GM23338 (cell line): ENCODE measurements at regions not wholly inside any gene's neighbourhood (a gene's known extent, or its start where the extent isn't known, plus 50 kb on each side); places are given as distances from the start of the nearest gene placed in this dataset.

ENCODE experiments used
- ATAC-seq: fragments of 200-7000 bp; cut with Tn5 transposase; 3 replicates; pipeline ENCODE4 v1.9.1; 2020
- DNase-seq: peaks from one replicate; pipeline ENCODE4 v3.0.0-alpha.2; 2015; ENCODE audit warnings: low spot score
- H2AFZ ChIP-seq: fragments of 200-600 bp; sonication (generic); 2 replicates; pipeline ENCODE4 v1.8.0; 2016; ENCODE audit warnings: antibody characterized with exemption, mild to moderate bottlenecking, moderate library complexity
- H3F3A ChIP-seq: fragments of 200-600 bp; sonication (generic); replicated peaks from 2 replicates; pipeline ENCODE4 v1.8.0; 2017; ENCODE audit warnings: antibody characterized with exemption, mixed run types, low read depth
- H3K27ac ChIP-seq: fragments of 200-600 bp; sonication (generic); 2 replicates; pipeline ENCODE4 v1.6.1; 2016; ENCODE audit warnings: low read depth
- H3K27me3 ChIP-seq: fragments of 200-600 bp; sonication (generic); 2 replicates; pipeline ENCODE4 v1.8.0; 2016; ENCODE audit warnings: mild to moderate bottlenecking, mixed run types, moderate library complexity; ENCODE audit not compliant: insufficient read depth
- H3K36me3 ChIP-seq: fragments of 200-600 bp; sonication (generic); 2 replicates; pipeline ENCODE4 v1.8.0; 2016; ENCODE audit warnings: mild to moderate bottlenecking; ENCODE audit not compliant: insufficient read depth
- H3K4me1 ChIP-seq: fragments of 200-600 bp; sonication (generic); 2 replicates; pipeline ENCODE4 v1.8.0; 2016; ENCODE audit warnings: mild to moderate bottlenecking, moderate library complexity; ENCODE audit not compliant: insufficient read depth
- H3K4me2 ChIP-seq: fragments of 200-600 bp; sonication (generic); 2 replicates; pipeline ENCODE4 v1.7.1; 2017; ENCODE audit warnings: mixed run types
- H3K4me3 ChIP-seq: fragments of 200-600 bp; sonication (generic); 2 replicates; pipeline ENCODE4 v1.6.1; 2016; ENCODE audit warnings: mixed run types
- H3K79me2 ChIP-seq: fragments of 200-600 bp; sonication (generic); replicated peaks from 2 replicates; pipeline ENCODE4 v1.8.0; 2017; ENCODE audit warnings: mild to moderate bottlenecking; ENCODE audit not compliant: insufficient read depth
- H3K9me2 ChIP-seq: fragments of 200-600 bp; sonication (generic); 2 replicates; pipeline ENCODE4 v1.8.0; 2017; ENCODE audit not compliant: insufficient read depth
- H4K20me1 ChIP-seq: fragments of 200-600 bp; sonication (generic); replicated peaks from 2 replicates; pipeline ENCODE4 v1.8.0; 2017; ENCODE audit warnings: mild to moderate bottlenecking; ENCODE audit not compliant: insufficient read depth
- H3K27ac Mint-ChIP-seq: 2 replicates; pipeline ENCODE4 v1.8.0; 2020; ENCODE audit warnings: inconsistent platforms, mild to moderate bottlenecking, moderate library complexity, mixed read lengths
- H3K27me3 Mint-ChIP-seq: 3 replicates; pipeline ENCODE4 v1.8.0; 2022; ENCODE audit warnings: low read depth, mild to moderate bottlenecking, moderate library complexity, mixed read lengths, inconsistent platforms; ENCODE audit not compliant: insufficient read depth, poor library complexity
- H3K36me3 Mint-ChIP-seq: 3 replicates; pipeline ENCODE4 v1.8.0; 2021; ENCODE audit warnings: low read depth, mild to moderate bottlenecking, inconsistent platforms, moderate library complexity, mixed read lengths
- H3K4me1 Mint-ChIP-seq: 3 replicates; pipeline ENCODE4 v1.8.0; 2020; ENCODE audit warnings: mild to moderate bottlenecking, inconsistent platforms, mixed read lengths
- H3K4me3 Mint-ChIP-seq: 3 replicates; pipeline ENCODE4 v1.8.0; 2021; ENCODE audit warnings: moderate library complexity, mild to moderate bottlenecking, inconsistent platforms, mixed read lengths
- H3K9me3 Mint-ChIP-seq: 3 replicates; pipeline ENCODE4 v1.8.0; 2020; ENCODE audit warnings: moderate library complexity, mild to moderate bottlenecking, inconsistent platforms, mixed read lengths
- CREB1 ChIP-seq: fragments of 250-450 bp; sonication (Bioruptor Pico); IDR thresholded peaks from 2 replicates; pipeline ENCODE4 v1.5.0; 2020; ENCODE audit warnings: low read depth, mild to moderate bottlenecking, moderate library complexity
- ETS1 ChIP-seq: IDR thresholded peaks from 2 replicates; pipeline ENCODE4 v1.6.1; 2016; ENCODE audit warnings: antibody characterized with exemption
- JUNB ChIP-seq: IDR thresholded peaks from one replicate; pipeline ENCODE4 v1.6.1; 2016; ENCODE audit warnings: antibody characterized with exemption; ENCODE audit not compliant: unreplicated experiment
- POLR2AphosphoS5 ChIP-seq: IDR thresholded peaks from 2 replicates; pipeline ENCODE4 v1.6.1; 2016; ENCODE audit warnings: antibody characterized with exemption, low read depth
- REST ChIP-seq: IDR thresholded peaks from one replicate; pipeline ENCODE4 v1.6.1; 2018; ENCODE audit warnings: antibody characterized with exemption; ENCODE audit not compliant: unreplicated experiment
- STAT1 ChIP-seq: IDR thresholded peaks from one replicate; pipeline ENCODE4 v1.6.1; 2016; ENCODE audit warnings: antibody characterized with exemption; ENCODE audit not compliant: unreplicated experiment
- ZNF114 ChIP-seq: fragments of 250-450 bp; sonication (Bioruptor Pico); IDR thresholded peaks from 2 replicates; pipeline ENCODE4 v1.5.0; 2020; ENCODE audit warnings: mild to moderate bottlenecking, moderate library complexity
- ZNF331 ChIP-seq: fragments of 250-450 bp; sonication (Bioruptor Pico); IDR thresholded peaks from 2 replicates; pipeline ENCODE4 v1.5.0; 2020; ENCODE audit warnings: low read depth, mild to moderate bottlenecking, moderate library complexity
- ZNF462 ChIP-seq: fragments of 250-450 bp; sonication (Bioruptor Pico); IDR thresholded peaks from 2 replicates; pipeline ENCODE4 v1.5.0; 2020; ENCODE audit warnings: mild to moderate bottlenecking, moderate library complexity

GRCh38 chrX:38868321-38868720 is 67.1 kb downstream of the MID1IP1 start:
- Histone ChIP-seq H3K4me3 (no peak overlapping the region), H2AFZ (no peak overlapping the region), H3K27me3 (no peaks in the 10 kb centered on the region), H4K20me1 (no peaks in the 10 kb centered on the region), H3K4me2 (no peak overlapping the region), H3K9me2 (no peaks in the 10 kb centered on the region), H3K4me1 (peaks cover 21% of the 10 kb centered on the region), H3K79me2 (no peaks in the 10 kb centered on the region), H3K27ac (no peak overlapping the region), H3F3A (no peaks in the 10 kb centered on the region), H3K36me3 (no peaks in the 10 kb centered on the region)
- Mint-ChIP-seq H3K4me3 (no peak overlapping the region; the same call in 2 of the 3 replicates), H3K27me3 (no peaks in the 10 kb centered on the region), H3K4me1 (peaks cover 54% of the 10 kb centered on the region), H3K9me3 (no peaks in the 10 kb centered on the region; the same call in 1 of the 3 replicates), H3K27ac (no peak overlapping the region), H3K36me3 (no peaks in the 10 kb centered on the region)
- ATAC-seq, result no peak
- TF ChIP-seq ETS1 (no peak), ZNF462 (no peak), ZNF114 (CRISPR knock-in tag) (no peak), ZNF331 (CRISPR knock-in tag) (no peak), CREB1 (CRISPR knock-in tag) (no peak), STAT1 (no peak), POLR2AphosphoS5 (no peak), JUNB (no peak), REST (no peak)
- no peak for DNase-seq
